ENCODE measurements at regions not wholly inside any gene's neighbourhood (a gene's known extent, or its start where the extent isn't known, plus 50 kb on each side); places are given as distances from the start of the nearest gene placed in this dataset.

- no peak for TF ChIP-seq ZBTB4 (CRISPR knock-in tag; IDR thresholded peaks at IDR 0.05)
- no peak for TF ChIP-seq RAD21 (IDR thresholded peaks at IDR 0.05; ENCODE audit: insufficient read depth, low read depth, low read length)
Measured at GRCh38 chr10:29064680-29065079, 224.2 kb upstream of the LYZL1 start.

Data from GM12878 (cell line).